SKM-1 treated with dmso at 0.1 percent for 144 hours (cell line): ENCODE measurements at regions not wholly inside any gene's neighbourhood (a gene's known extent, or its start where the extent isn't known, plus 50 kb on each side); places are given as distances from the start of the nearest gene placed in this dataset.
"Not testable (repeated sequence)": the region's sequence is repeated elsewhere in the genome, so short reads cannot be mapped to it uniquely, and the experiment has no call there.

Experiments used
- DNase-seq: peaks from one replicate; lab custom pipeline; 2025; ENCODE audit not compliant: unreplicated experiment; lab: John Stamatoyannopoulos, UW

DNA sequence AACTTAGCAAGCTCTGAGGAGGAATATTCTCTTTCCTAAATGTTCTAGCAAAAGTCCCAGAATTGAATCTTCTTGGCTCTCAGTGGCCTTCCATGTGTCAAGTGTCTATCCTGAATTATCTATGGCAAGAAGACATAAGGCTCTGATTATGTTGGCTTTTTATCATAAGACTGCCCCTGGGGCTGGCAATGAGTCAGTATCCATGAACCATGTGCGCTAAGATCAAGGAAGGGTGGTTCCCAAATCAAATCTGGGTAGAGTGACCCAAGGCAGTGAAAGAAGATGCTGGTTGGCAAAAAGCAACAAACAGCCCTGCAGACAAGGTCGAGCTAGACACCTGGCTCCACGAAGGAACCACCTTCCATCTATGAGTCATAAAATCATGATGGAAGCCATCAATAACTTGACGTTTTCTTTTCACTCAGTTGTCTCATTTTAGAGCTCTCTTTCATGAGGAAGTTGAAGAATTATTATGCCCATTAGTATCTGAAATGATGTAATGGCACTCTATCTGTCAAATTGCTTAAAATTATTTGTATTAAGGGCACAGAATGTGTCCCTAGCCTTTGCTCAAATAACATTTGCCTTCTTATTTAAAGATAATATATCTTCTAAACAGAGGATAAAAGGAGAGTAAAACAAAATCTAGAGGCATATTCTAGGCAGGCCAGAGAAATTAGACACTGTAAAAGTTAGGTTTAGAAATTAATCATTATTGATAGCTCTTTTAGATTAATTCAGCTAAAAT is 657.7 kb upstream of the GOT2 start:
- no peak for DNase-seq

DNA sequence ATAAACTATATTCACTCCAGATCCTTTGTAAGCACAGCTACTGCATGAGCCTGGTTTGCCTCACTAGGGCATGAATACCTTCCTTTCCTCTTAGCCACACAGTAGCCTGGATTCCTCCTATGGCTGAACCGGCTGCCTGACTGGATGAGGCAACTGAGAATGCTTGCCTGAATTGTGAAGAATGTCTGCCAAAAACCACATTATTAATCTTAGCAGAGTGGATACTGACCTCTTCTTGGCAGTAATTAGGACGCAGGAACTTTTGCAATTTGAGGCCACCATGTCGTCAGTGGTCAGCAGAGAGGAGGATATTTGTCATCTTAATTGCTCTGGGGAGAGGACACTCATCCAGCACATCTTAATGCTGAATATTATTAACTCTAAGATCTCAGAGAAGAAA is 651.8 kb upstream of the GOT2 start:
- no peak for DNase-seq

DNA sequence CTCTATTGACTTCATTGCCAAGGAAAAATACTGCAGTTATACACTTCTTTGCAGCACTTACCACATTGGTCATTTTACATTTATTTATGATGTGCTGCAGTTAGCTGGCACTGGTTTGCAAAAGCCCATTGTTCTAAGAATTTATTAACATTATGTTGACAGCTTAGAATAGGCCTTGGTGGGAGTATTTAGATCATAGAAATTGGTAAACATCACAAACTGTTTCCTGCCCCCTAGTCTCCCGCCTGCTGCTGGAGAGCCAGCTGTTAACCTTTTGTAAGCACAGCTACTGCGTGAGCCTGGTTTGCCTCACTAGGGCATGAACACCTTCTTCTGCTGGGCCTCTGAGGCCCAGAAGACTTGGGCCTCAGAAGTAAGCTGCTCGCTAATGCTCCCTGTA is 651.4 kb upstream of the GOT2 start:
- no peak for DNase-seq

DNA sequence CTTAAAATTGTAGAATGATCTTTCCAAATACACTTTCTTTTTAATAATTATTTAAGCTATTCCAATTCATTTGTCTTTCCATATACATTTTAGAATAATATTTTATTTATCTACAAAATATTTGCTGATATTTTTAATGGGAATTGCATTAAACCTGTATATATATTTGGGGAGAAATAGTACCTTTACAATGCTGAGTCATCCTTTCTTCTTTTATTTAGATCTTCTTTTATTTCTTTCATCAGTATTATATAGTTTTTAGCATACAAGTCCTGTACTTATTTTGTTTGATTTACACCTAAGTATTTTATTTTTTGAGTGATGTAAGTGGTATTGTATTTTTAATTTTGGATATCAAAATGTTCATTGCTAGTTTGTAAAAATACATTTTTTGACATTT is 639.5 kb upstream of the GOT2 start:
- no peak for DNase-seq

DNA sequence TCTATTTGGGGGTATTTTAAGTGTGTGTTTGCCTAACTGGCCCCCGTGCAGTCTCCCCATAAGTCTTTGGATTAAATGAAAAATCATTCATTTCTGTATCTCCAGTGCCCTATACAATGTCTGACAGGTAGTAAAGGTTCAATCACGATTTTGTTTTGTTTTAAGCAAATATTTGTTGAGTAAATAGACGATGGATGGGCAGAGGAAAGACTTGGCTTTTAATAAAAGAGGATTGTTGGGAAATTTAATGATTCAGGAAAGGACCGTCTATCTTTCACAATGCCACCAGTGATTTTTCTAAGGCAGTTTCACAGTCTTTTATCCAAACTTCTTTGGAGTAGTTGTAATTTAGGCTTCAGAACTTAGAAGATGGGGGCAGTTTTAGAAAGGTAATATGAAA is 636.6 kb upstream of the GOT2 start:
- no peak for DNase-seq

DNA sequence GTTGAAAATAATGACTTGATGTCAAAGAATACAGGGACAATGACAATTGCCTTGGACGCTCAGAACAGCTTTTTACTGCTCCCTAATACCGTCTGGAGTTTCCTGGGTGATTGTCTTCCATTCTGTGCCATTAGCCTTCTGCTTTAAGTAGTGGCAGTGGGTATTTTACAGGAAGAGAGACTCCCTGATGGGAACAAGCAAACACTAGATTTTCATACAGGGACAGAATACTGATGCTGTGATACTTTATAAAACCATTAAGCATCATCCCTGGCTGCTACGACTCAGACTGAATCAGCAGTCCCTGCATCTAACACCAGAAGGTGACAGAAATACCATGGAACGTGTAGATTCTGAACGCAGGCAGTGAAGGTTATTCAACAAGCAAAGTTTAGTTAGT is 635.4 kb upstream of the GOT2 start:
- DNase-seq: no peak

DNA sequence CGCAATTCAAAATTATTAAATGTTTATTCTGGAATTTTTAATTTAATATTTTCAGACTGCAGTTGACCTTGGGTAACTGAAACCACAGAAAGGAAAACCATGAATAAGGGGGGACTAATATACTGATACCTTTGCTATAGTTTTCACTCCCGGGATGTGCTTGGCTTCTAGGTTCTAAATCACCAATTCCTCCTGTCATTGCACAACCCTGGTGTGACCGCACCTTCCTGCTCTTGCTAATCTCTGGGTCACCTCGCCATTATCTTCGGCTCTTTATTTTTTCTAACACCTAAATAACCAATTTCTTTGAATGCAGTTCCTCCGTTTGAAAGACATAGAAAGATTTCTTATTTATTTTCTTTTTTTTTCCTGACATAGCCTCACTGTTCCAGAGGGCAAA is 634.5 kb upstream of the GOT2 start:
- DNase-seq: no peak

DNA sequence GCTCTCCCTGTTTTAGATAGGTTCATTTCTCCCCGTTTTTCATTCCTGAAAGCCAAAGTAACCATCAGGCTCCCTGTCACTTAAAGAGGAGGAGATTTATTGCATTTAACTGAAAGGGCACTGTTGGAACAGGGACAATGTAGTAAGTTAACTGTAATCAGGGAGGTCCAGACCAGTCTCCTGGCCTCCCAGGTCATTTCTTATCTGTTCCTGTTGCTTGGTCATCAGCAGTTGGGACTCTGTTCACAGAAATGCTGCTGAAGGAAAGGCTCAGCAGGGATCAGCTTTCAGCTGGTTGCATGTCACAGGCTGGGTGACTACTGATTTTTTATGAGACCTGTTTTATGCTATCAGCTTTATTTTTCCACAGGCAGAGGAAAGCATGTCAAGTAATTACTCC is 622.6 kb upstream of the GOT2 start:
- no peak for DNase-seq

DNA sequence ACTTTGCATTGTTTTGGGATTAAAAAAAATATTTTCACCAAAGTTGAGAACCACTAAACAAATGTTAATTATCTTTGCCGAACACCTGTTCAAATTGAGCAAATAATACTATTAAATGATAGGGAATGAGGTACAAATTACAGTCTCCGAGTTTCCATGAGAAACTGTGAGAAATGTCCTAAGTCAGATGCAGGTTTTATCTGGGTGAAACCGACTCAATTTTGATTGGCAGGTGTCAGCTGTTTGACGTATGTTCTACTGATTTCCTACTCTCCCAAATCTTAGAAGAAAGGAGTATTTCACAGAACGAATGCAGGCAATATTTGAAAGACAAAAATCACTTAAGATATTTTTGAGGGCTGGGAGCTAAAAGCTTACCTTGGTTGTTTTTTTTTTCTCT is 622.0 kb upstream of the GOT2 start:
- DNase-seq: no peak

DNA sequence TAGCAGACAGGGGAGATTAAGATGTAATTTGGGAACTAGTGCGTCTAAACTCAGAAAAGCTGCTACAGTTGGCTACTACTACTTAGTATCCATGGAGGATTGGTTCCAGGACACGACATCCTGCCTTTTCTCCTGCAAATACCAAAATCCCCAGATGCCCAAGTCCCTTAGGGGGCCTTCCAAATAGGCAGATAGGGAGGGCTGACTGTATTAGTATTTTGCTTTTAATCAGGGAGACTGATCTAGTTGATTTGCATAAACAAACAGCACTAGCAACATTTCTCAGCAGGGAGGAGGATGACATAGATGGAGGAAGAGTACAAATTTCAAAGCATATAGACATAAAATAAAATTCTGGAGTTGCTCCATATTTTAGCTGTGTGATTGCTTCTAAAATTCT is 621.6 kb upstream of the GOT2 start:
- no peak for DNase-seq

DNA sequence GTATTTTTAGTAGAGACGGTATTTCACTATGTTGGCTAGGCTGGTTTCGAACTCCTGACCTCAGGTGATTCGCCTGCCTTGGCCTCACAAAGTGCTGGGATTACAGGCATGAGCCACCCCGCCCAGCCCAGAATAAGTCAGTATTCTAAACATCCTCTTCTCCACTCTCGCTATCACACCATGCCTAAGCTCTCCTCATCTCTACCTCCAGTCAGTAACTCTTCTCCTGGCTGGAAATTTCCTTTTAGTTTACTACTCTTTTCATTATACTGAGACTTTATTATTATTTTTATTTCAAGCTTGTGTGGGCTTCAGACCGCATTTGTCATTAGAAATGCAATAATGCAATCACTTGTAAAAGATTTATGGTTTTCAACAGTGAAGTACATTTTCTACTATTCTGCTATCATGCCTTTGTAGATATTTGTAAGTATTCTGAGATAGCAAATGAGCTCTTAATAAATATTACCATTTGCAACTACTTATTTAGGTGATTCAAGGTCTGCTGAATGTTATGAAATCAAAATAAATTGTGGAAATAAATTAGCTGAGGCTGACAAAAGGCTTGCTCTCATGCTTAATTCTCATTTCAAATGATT is 617.3 kb upstream of the GOT2 start:
- DNase-seq: no peak

DNA sequence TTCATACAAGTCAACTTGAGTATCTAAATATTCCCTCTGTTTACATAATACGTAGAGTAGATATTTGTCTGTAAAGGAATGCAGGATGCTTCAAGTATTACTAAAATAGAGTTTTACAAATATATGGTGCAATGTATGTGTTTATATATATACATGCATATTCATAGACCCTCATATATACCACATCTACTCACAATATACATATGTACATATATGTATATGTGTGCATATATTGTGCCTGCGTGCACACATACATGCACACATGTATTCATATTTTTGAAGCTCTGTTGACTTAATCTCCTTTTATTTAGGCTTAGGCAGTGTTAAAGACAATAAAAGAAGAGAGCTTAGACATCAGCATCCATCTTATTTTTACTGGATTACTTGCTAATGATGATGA is 616.6 kb upstream of the GOT2 start:
- DNase-seq: no peak

DNA sequence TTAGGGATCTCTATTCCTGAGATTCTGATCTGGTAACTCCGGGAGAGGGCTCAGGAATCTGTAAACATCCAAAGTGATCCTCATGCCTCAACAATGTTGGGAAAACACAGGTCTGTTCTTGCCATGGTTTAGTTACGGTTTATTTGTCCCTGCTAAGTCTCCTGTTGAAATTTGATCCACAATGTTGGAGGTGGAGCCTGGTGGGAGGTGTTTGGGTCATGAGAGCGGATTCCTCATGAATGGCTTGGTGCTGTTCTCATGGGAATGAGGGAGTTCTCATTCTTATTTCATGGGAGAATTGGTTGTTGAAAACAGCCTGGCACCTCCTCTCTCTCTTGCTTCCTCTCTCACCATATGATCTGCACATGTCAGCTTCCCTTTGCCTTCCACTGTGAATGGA is 608.6 kb upstream of the GOT2 start:
- DNase-seq: no peak

DNA sequence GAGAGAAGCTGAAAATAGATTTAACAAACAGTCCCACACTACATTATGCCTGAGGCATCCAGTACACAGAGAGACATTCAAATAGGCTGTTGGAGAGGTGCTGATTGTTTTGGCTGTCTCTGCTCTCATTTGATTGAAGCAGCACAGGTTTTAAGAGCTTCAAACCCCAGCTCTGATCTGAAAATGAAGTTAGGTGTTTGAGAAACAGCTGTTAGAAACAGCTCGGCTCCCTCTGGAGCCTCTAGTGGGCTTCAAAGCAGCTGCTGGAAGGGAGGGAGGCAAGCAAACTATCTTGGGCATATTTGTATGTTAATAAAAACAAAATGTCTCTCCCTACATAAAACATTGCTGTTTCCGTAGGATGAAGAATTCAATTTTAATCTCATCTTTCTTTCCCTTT is 607.3 kb upstream of the GOT2 start:
- DNase-seq: no peak

DNA sequence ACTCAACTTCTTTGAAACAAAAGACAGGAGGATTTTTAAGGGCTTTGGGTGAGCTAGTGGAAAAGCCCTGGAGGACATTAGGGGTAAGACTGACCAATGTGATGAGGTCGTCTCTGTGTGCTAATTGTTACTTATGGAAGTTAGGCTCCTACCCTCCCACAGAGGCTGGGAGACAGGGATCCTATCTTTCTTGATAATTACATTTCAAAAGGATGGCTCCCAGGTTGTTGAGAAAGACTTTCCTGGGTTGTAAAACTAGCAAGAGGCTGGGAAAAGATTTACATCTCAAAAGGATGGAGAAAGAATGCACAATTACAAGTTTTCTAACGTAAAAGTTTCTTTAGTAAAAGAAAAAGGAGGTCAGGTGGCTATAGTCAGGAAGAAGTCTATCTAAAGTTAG is 605.8 kb upstream of the GOT2 start:
- DNase-seq: no peak

DNA sequence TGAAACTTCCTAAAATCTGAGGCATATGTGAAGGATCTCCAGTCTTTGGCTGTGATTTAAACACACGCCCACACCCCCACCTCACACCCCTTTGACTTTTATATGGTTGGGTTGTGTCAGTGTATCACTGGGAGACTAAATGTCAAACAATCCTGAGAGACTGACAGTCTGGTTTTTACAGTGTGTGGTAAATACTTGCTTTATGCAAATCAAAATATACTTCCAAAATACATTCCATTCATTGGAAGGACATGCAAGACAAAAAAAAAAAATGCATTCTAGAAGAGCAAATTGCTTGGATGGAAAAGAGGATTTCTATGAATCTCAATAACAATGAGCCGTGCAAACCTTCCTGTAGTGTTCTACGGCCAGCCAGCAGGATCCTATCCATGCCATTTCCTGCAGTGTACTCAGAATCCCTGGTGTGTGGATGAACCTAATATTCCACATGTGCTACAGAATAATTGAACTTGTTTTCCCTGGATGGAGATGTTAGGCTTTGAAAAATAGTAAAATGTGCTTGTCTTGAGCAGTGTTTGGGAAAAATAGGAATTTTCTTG is 602.1 kb upstream of the GOT2 start:
- no peak for DNase-seq

DNA sequence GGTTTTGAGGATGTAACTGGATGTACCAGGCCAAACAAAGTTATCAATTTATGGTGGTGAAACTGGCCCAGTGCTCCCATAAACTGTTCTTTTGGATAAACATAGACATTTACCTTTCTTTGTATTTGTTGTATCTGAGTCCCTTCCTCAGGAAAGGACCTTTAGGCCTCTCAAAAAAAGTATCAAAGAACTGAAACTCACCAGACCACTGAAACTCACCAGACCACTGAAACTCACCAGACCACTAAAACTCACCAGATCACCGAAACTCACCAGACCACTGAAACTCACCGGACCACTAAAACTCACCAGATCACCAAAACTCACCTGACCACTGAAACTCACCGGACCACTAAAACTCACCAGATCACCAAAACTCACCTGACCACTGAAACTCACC is 597.6 kb upstream of the GOT2 start:
- DNase-seq: not testable (repeated sequence)

DNA sequence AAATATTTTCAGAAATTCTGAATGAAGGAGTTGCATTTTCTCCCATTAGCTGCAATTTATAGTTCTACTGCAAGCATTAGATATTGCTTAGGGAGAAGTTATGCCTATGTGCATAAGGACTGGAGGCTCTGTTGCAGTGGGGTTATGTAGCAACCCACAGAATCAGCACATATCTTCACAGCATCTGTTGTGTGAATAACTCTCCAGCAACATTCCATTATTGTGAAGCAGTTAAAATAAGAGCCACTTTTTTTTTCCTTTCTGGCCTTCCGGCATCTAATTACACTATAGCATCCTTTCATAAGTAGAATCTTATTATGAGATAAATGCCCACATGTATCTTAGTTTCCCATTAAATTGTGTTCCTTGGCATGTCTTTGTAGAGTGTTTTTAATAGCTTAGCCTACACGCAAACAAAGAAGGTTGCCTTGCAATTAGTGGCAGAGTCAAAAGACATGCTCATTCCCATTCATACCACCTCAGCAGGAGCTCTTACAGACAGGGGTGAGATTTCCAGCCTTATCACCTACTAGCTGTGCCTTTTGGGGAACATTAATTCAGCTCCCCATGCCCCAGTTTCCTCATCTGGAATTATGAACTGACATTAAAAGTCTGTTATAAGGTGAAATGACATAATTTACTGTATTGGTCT is 596.0 kb upstream of the GOT2 start:
- no peak for DNase-seq

DNA sequence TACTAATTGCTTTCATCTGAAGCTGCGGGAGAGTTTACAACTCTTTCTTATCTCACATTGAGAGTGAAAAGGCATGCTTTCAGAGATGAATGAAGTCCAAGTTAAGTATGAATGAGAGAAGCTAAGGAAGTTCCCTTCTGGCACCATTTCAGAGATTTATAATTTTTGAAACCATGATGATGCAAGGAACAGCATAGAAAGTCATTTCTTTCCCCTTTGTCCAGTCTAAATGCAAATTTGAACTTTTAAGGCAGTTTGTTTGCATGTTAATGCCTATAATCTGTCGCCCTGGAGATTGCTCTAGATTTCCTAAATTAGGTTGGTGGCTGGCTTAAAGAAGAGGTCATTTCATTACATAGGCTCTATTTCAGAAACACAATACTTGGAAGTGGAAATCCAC is 594.8 kb upstream of the GOT2 start:
- DNase-seq: no peak

DNA sequence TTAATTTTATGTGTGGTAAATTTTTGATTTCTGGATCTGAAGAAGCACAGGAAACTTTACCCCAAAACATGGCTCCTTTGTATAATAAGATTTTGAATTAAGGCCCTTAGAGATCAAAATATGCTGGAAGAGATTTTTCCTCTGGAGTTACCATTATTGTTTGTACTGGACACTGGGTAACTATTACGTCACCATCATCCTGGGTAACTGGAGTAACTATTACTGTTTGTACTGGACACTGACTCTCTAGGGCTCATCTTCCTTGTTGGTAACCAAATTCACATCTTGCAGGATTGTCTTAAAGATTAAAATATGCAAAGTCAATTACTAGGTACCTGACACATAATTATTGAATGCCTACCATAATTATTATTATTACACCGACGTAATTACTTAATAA is 593.8 kb upstream of the GOT2 start:
- DNase-seq: no peak

DNA sequence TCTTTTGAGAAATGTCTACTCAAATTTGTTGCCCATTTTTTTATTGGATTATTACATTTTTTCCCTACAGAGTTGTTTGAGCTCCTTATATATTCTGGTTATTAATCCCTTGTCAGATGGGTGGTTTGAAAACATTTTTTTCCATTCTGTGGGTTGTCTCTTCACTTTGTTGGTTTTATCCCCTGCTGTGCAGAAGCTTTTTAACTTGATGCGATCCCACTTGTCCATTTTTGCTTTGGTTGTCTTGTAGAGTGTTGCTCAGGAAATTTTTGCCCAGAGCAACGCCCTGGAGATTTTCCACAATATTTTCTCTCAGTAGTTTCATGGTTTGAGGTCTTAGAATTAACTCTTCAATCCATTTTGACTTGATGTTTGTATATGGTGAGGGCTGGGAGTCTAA is 592.8 kb upstream of the GOT2 start:
- DNase-seq: no peak

DNA sequence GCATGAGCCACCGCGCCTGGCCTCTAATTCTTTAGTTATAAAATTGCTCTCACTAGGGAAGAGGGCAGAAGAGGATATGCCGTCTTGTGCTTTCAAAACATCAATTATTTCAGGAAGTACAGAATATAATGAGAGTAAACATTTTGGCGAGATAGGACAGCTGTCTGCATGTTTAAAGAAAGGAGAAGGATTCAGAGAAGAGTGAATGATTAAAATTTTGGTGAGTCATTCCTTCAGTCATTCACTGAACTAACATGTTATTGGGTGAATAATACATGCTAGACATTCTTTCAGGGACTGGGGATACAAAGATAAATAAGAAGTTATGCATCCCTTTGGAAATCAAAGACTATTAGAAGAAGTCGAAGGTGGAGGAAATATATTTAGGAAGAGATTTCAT is 590.3 kb upstream of the GOT2 start:
- no peak for DNase-seq
